Frontal cortex (tissue), 3 donors: ENCODE measurements at regions not wholly inside any gene's neighbourhood (a gene's known extent, or its start where the extent isn't known, plus 50 kb on each side); places are given as distances from the start of the nearest gene placed in this dataset.

Source experiments
- DNase-seq, 2 donors: peaks; one replicate each; pipeline ENCODE4 v3.0.0; 2012; ENCODE audit warnings: low spot score in 2 of 2
- FAIRE-seq: peaks from 2 replicates; lab custom pipeline; 2012; peaks lifted over from hg19 to GRCh38; lab: Jason Lieb, UNC
- donor health status: control.
- donor health status: control.
- donor health status: control.

- FAIRE-seq (no peak), DNase-seq (no peak)
Observed at GRCh38 chr14:34222867-34223266, 239.2 kb downstream of the SPTSSA start.

- DNase-seq (no peak), FAIRE-seq (no peak)
Observed at GRCh38 chr14:34222122-34222521, 239.9 kb downstream of the SPTSSA start.

GRCh38 chr14:34220921-34221320 is 241.1 kb downstream of the SPTSSA start:
- no peak for FAIRE-seq
- DNase-seq = no peak

GRCh38 chr14:34220378-34220706 is 241.7 kb downstream of the SPTSSA start:
- DNase-seq (no peak), FAIRE-seq (no peak)

- DNase-seq (no peak), FAIRE-seq (no peak)
Observed at GRCh38 chr14:34219661-34220377, 242.2 kb downstream of the SPTSSA start.

- FAIRE-seq (no peak), DNase-seq (no peak)
Observed at GRCh38 chr14:34218881-34219280, 243.2 kb downstream of the SPTSSA start.

- FAIRE-seq (no peak), DNase-seq (no peak)
Observed at GRCh38 chr14:34214961-34215360, 247.1 kb downstream of the SPTSSA start.

- no peak for DNase-seq
- FAIRE-seq = no peak
Observed at GRCh38 chr14:34213332-34213731, 248.7 kb downstream of the SPTSSA start.

- no peak for FAIRE-seq
- peak in 1 of 2 donors; percentile 15 for DNase-seq
Observed at GRCh38 chr14:34212172-34212929, 249.7 kb downstream of the SPTSSA start.

GRCh38 chr14:34211732-34212131 is 250.3 kb downstream of the SPTSSA start:
- DNase-seq (no peak), FAIRE-seq (no peak)

GRCh38 chr14:34208532-34208931 is 253.5 kb downstream of the SPTSSA start:
- FAIRE-seq (no peak), DNase-seq (no peak)

- DNase-seq (no peak), FAIRE-seq (no peak)
Observed at GRCh38 chr14:34205799-34206198, 254.9 kb upstream of the EGLN3 start.

GRCh38 chr14:34204774-34205173 is 253.9 kb upstream of the EGLN3 start:
- DNase-seq (no peak), FAIRE-seq (no peak)

- FAIRE-seq = no peak
- DNase-seq = no peak
Observed at GRCh38 chr14:34203251-34203722, 252.4 kb upstream of the EGLN3 start.

GRCh38 chr14:34201909-34202637 is 251.2 kb upstream of the EGLN3 start:
- FAIRE-seq = no peak
- no peak for DNase-seq

- FAIRE-seq (no peak), DNase-seq (no peak)
Observed at GRCh38 chr14:34199585-34199984, 248.7 kb upstream of the EGLN3 start.

- no peak for FAIRE-seq
- DNase-seq = no peak
Observed at GRCh38 chr14:34198096-34198495, 247.2 kb upstream of the EGLN3 start.

- no peak for FAIRE-seq
Observed at GRCh38 chr14:34195964-34196363, 245.1 kb upstream of the EGLN3 start.

GRCh38 chr14:34190717-34191116 is 239.8 kb upstream of the EGLN3 start:
- no peak for FAIRE-seq
- no peak for DNase-seq

More at GRCh38 chr14:34195964-34196363, 245.1 kb upstream of the EGLN3 start:
- DNase-seq = no peak

GRCh38 chr14:34189866-34190265 is 239.0 kb upstream of the EGLN3 start:
- no peak for DNase-seq
- FAIRE-seq = no peak

GRCh38 chr14:34187519-34188044 is 236.7 kb upstream of the EGLN3 start:
- FAIRE-seq (no peak), DNase-seq (no peak)
